Heart right ventricle (tissue), 16 donors: ENCODE measurements at regions not wholly inside any gene's neighbourhood (a gene's known extent, or its start where the extent isn't known, plus 50 kb on each side); places are given as distances from the start of the nearest gene placed in this dataset.

ENCODE experiments used
- ATAC-seq, 8 donors: fragments of 200-7000 bp; cut with Tn5 transposase; one replicate each; pipeline ENCODE4 v1.9.1; 2020; ENCODE audit warnings: mild to moderate bottlenecking in 8 of 8, moderate library complexity in 8 of 8, moderate number of reproducible peaks in 1 of 8
- DNase-seq, 2 donors: peaks; one replicate each; pipeline ENCODE4 v3.0.0-alpha.2; 2020
- H3K27ac ChIP-seq, 10 donors: fragments of 200-600 bp; sonication (generic) in 2 of 10; one replicate each; pipeline versions ENCODE4 v1.5.0 to v1.8.0; 2020 to 2022; ENCODE audit warnings: mild to moderate bottlenecking in 3 of 10
- H3K27me3 ChIP-seq, 7 donors: fragments of 200-600 bp; one replicate each; pipeline ENCODE4 v1.8.0; 2021 to 2022; ENCODE audit warnings: mild to moderate bottlenecking in 2 of 7
- H3K36me3 ChIP-seq, 9 donors: fragments of 200-600 bp; sonication (generic) in 1 of 9; one replicate each; pipeline versions ENCODE4 v1.5.0 to v1.8.0; 2020 to 2022; ENCODE audit warnings: mild to moderate bottlenecking in 2 of 9
- H3K4me1 ChIP-seq, 9 donors: fragments of 200-600 bp; sonication (generic) in 1 of 9; one replicate each; pipeline versions ENCODE4 v1.5.0 to v1.8.0; 2020 to 2022; ENCODE audit warnings: mild to moderate bottlenecking in 4 of 9
- H3K4me3 ChIP-seq, 10 donors: fragments of 200-600 bp; sonication (generic) in 2 of 10; one replicate each; pipeline versions ENCODE4 v1.5.0 to v1.8.0; 2020 to 2022; ENCODE audit warnings: mild to moderate bottlenecking in 7 of 10, moderate library complexity in 2 of 10
- H3K9me3 ChIP-seq, 11 donors: fragments of 200-600 bp in 10 of 11; sonication (generic) in 2 of 11; one replicate each; pipeline versions ENCODE4 v1.5.0 to v1.8.0; 2013 to 2022; ENCODE audit warnings: mild to moderate bottlenecking in 2 of 11, control low read depth in 1 of 11, moderate library complexity in 1 of 11
- WGBS, 2 donors: extraction: QIAGEN DNeasy Blood & Tissue Kit; methylation state at CpG; one replicate each; pipeline ENCODE4 v1.1.7; 2013; ENCODE audit warnings: inconsistent platforms in 1 of 2; 5-methylcytosine and 5-hydroxymethylcytosine counted together
- intact Hi-C, 10 donors: fragments of 100-400 bp; cut with DNase I; formaldehyde crosslinking; loops; one replicate each; pipeline versions ENCODE4 v1.11.1 to v1.14.2; 2022
- TF ChIP-seq, protein P1 (sequence below), 9 donors: fragments of 200-600 bp; sonication (generic) in 2 of 9; IDR thresholded peaks; one replicate each; pipeline versions ENCODE4 v1.5.0 to v1.8.0; 2021 to 2022; ENCODE audit warnings: antibody characterized with exemption in 9 of 9, mild to moderate bottlenecking in 5 of 9, moderate library complexity in 1 of 9
- donor health status: Arrhythmogenic right ventricular cardiomyopathy.
- donor health status: ischemic (EF 13 %, LVEDD 7.1; RV severe dilation, severe dysfunction).
- donor health status: healthy with polysubstance abuse.
- donor health status: DM: no; HTN: yes; CAD: no.
- donor health status: DM: no; HTN: no; CAD: no.
- donor health status: ischemic (EF 25% LVEDD 6.9; RV normal size, moderate dysfunction).
- donor health status: ischemic (EF 25% LVEDD 5.7; RV mildly dilated, moderate dysfunction).
- donor health status: healthy.
- donor health status: DM: yes; HTN: yes; CAD: no.
- donor health status: Ischemic cardiomyopathy.
- donor health status: ischemic (EF 35%, LVEDD 5.7; RV mildly dilated, moderate dysfunction).
- donor health status: nonischemic (EF 11% LVEDD 7.7; RV severe dilation, severe dysfunction).
- donor health status: DM: yes; HTN: yes; CAD: no.
- donor health status: PGD.
- donor health status: ischemic (EF 29% LVEDD 5.4; RV normal size, mild dysfunction).
- donor health status: nonischemic (EF 23%, LVEDD 6.1; RV moderate dilation, normal function).

DNA sequence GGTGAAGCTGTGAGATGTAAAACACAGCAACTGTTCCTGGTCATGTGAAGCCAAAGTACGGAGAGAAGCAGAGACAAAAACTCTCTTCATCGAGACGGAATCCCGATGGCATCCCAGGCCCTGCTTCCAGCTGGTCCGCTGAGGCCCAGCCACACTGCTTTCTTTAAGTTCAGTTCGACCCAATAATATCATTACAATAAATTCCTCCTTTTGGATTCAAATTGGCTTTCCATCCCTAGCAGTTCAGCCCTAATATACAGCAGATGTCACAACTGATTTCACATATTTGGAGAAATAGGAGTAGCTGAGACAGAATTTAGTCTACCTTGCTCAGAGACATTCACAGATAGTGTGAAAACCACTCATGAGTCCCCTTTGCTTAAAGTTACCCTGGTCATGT is 98.3 kb upstream of the SPRY1 start:
- intact Hi-C loops = no loop called here
- peak overlapping the region in 6 of 10 donors; percentile 4 to 51 (median 36) for H3K27ac ChIP-seq
- TF ChIP-seq, protein P1, sequence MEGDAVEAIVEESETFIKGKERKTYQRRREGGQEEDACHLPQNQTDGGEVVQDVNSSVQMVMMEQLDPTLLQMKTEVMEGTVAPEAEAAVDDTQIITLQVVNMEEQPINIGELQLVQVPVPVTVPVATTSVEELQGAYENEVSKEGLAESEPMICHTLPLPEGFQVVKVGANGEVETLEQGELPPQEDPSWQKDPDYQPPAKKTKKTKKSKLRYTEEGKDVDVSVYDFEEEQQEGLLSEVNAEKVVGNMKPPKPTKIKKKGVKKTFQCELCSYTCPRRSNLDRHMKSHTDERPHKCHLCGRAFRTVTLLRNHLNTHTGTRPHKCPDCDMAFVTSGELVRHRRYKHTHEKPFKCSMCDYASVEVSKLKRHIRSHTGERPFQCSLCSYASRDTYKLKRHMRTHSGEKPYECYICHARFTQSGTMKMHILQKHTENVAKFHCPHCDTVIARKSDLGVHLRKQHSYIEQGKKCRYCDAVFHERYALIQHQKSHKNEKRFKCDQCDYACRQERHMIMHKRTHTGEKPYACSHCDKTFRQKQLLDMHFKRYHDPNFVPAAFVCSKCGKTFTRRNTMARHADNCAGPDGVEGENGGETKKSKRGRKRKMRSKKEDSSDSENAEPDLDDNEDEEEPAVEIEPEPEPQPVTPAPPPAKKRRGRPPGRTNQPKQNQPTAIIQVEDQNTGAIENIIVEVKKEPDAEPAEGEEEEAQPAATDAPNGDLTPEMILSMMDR (IDR thresholded peaks at IDR 0.05) = no peak

DNA sequence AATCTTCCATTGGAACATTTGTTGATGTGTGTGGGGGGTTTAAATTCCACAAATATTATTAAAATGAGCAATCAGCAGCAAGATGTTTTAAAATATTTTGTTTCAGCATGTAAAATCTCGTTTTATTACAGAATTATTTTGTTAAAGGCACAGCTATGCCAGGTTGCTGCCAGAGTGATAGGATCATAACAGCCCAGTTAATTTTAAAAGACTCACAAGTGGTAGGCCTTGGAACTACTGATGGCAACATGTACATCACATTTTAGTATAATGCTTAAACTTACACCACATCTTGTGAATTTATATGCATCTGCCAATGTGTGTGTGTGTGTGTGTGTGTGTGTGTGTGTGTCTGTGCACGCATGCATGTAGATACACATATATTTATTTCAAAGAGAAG is 97.8 kb upstream of the SPRY1 start:
- ATAC-seq = peak in 1 of 8 donors; percentile 37
- peak overlapping the region in 5 of 10 donors; percentile 21 to 51 (median 45) for H3K27ac ChIP-seq

More for the DNA sequence above, 98.3 kb upstream of the SPRY1 start:
- H3K27me3 ChIP-seq = no peaks in the 10 kb centered on the region
- DNase-seq (no peak), ATAC-seq (no peak)
- H3K9me3 ChIP-seq = no peaks in the 10 kb centered on the region
- H3K4me1 ChIP-seq = peaks cover 0 to 13% (median 4%) of the 10 kb centered on the region in 9 donors
- no peaks in the 10 kb centered on the region for H3K36me3 ChIP-seq
- no peak overlapping the region for H3K4me3 ChIP-seq
- whole genome bisulfite sequencing, 2 donors = 96 to 97% methylated on average over 6 of the region's 6 CpGs

DNA sequence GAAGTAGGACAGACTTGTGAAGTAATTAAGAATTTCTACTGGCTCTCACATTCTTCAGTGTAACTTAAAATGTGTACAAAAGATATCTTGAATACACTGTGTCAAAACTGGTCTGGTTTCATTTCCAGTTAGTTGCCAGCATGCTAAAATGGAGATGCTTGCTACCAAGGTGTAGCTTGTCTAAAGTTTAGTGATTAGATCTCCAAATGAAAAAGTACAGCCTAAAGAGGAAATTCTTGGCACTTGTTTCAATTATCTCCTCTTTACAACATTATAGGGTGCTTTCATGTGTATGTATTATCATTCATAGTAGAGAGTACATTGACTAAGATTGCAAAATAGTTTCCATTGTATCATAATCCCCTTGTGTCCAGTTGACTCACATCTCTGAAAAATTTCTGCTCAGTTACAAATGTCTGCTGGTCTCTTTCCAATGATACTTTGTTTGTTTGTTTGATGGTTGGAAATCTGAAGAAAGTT is 97.3 kb upstream of the SPRY1 start:
- Histone ChIP-seq H3K36me3 (no peaks in the 10 kb centered on the region), H3K4me3 (no peak overlapping the region), H3K9me3 (no peaks in the 10 kb centered on the region), H3K4me1 (peaks cover 0 to 13% (median 4%) of the 10 kb centered on the region in 9 donors), H3K27me3 (no peaks in the 10 kb centered on the region), H3K27ac (peak overlapping the region in 4 of 10 donors; percentile 27 to 51 (median 47))
- DNase-seq (no peak), ATAC-seq (peak in 7 of 8 donors; percentile 53 to 81 (median 72))
- intact Hi-C loops = no loop called here
- TF ChIP-seq, protein P1 (IDR thresholded peaks at IDR 0.05) = no peak

More for the DNA sequence above, 97.8 kb upstream of the SPRY1 start:
- no peak for DNase-seq
- H3K36me3 ChIP-seq = no peaks in the 10 kb centered on the region
- no peaks in the 10 kb centered on the region for H3K27me3 ChIP-seq
- WGBS, 2 donors = 70 to 77% methylated on average over 2 of the region's 2 CpGs
- TF ChIP-seq, protein P1 (IDR thresholded peaks at IDR 0.05) = no peak
- H3K4me1 ChIP-seq = peaks cover 0 to 13% (median 4%) of the 10 kb centered on the region in 9 donors
- intact Hi-C loops = no loop called here
- H3K4me3 ChIP-seq = no peak overlapping the region
- H3K9me3 ChIP-seq = no peaks in the 10 kb centered on the region

DNA sequence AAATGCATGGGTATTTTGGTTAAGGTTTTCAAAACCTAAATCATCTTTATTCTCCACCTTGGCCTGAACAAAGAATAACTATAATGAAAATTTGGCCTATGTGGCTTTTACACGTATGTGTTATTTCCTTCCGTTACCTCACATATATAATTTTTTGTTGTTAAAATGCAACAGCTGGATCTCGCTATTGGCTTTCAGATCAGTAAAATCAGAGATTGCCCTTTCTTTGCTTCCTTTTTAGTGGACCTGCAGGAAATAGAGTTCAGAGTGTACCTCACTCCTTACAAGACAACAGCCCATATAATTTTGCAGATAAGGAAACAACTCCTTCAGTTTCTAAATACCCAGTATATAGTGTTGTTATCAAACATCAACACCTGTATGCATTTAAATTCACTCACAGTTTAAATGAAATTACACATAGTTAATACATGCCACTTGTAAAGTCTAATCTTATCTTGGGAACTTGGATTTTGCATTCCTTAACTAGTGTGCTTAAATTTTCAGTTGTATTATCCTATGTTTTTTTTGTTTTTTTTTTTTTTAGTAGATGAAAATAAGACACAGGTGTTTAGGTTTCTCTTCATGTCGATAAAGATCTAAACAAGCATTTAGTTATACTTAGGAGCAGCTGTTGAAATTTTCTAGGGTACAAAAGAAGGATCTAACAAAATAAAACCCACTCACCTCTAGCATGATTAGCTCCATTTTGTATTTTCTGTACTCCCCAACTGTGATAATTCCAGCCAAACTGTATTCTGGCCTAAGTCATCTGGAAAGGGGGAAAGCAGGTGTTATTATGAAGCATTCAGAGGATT is 96.2 kb upstream of the SPRY1 start:
- TF ChIP-seq, protein P1 (IDR thresholded peaks at IDR 0.05) = no peak
- 86 to 88% methylated on average over 4 of the region's 4 CpGs for WGBS, 2 donors
- intact Hi-C loops = no loop called here

More for the DNA sequence above, 96.2 kb upstream of the SPRY1 start:
- Histone ChIP-seq H3K27me3 (no peaks in the 10 kb centered on the region), H3K4me3 (no peak overlapping the region), H3K9me3 (no peaks in the 10 kb centered on the region), H3K4me1 (peaks cover 0 to 13% (median 5%) of the 10 kb centered on the region in 9 donors), H3K27ac (no peak overlapping the region), H3K36me3 (no peaks in the 10 kb centered on the region)
- DNase-seq (no peak), ATAC-seq (no peak)
